ENCODE measurements at regions not wholly inside any gene's neighbourhood (a gene's known extent, or its start where the extent isn't known, plus 50 kb on each side); places are given as distances from the start of the nearest gene placed in this dataset.

DNA sequence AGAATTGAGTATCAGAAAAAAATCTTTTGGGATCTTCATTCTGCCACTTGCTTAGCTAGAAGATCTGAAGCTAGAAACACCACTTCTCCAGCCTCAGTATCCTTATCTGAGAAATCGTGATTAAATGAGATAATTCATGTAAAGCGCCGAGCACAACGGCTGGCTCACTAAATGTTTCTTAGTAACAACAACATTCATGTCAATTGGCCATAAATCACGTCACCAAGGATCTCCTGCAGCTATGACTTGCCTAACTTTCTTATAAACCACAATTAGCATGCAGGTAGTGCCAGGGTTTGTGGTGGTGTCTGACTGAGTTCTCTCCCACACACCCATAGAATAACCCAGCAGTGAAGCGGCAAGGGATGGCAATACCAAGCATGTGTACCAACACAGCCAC, 501.3 kb downstream of the EFNB2 start:
- DNase-seq (ENCODE audit: low read depth): no peak
- TF ChIP-seq, protein P1, sequence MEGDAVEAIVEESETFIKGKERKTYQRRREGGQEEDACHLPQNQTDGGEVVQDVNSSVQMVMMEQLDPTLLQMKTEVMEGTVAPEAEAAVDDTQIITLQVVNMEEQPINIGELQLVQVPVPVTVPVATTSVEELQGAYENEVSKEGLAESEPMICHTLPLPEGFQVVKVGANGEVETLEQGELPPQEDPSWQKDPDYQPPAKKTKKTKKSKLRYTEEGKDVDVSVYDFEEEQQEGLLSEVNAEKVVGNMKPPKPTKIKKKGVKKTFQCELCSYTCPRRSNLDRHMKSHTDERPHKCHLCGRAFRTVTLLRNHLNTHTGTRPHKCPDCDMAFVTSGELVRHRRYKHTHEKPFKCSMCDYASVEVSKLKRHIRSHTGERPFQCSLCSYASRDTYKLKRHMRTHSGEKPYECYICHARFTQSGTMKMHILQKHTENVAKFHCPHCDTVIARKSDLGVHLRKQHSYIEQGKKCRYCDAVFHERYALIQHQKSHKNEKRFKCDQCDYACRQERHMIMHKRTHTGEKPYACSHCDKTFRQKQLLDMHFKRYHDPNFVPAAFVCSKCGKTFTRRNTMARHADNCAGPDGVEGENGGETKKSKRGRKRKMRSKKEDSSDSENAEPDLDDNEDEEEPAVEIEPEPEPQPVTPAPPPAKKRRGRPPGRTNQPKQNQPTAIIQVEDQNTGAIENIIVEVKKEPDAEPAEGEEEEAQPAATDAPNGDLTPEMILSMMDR (IDR thresholded peaks at IDR 0.05; ENCODE audit: low read depth, low read length): no peak
- TF ChIP-seq POLR2A (IDR thresholded peaks at IDR 0.05; ENCODE audit: extremely low read depth, insufficient read length) (no peak), MYC (IDR thresholded peaks at IDR 0.05; ENCODE audit: low read depth, low read length) (no peak)
- TF ChIP-seq, protein P2, sequence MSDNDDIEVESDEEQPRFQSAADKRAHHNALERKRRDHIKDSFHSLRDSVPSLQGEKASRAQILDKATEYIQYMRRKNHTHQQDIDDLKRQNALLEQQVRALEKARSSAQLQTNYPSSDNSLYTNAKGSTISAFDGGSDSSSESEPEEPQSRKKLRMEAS (IDR thresholded peaks at IDR 0.05; ENCODE audit: low read depth, low read length): no peak
- H3K4me3 ChIP-seq (ENCODE audit: low read depth, low read length): no peak overlapping the region

DNA sequence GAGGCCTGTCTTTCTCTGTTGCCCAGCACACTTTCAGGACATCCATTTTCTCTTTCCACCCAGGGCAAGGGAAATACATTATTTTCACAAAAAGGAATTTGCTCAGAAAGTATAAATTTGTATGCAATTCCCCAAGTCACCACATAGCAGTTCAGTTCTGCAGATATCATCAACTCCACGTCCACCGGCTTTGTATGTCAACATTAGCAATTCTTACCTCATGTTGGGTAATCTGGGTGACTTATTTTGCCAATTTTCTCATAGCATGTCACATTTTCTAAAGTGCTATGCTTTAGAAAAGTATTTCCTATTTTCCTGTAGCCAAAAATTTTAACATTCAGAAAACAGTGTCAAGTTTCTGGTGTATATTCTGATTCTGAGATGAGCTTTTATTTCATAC, 501.8 kb downstream of the EFNB2 start:
- TF ChIP-seq, protein P2 (IDR thresholded peaks at IDR 0.05; ENCODE audit: low read depth, low read length): no peak
- TF ChIP-seq, protein P1 (IDR thresholded peaks at IDR 0.05; ENCODE audit: low read depth, low read length): no peak
- TF ChIP-seq MYC (IDR thresholded peaks at IDR 0.05; ENCODE audit: low read depth, low read length) (no peak), POLR2A (IDR thresholded peaks at IDR 0.05; ENCODE audit: extremely low read depth, insufficient read length) (no peak)
- no peak overlapping the region for H3K4me3 ChIP-seq (ENCODE audit: low read depth, low read length)
- DNase-seq (ENCODE audit: low read depth): peak; percentile 27

DNA sequence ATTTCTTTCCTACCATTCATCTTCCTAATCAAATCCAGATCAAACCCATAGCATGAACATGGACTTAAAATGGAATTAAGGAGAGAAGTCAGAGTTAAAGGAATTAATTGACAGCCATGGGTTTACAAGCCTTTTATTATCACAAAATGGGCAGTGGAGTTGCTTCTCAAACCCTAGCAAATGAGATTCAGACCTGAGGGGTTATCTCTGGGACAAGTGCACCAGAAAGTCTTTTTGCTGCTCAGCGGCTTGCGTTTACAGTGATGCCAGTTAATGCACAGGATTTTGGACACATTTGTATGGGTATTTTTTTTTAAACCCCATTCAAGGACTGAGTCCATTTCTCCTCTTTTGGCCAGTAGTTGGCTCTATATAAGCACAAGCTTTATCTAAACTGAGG, 503.0 kb downstream of the EFNB2 start:
- H3K4me3 ChIP-seq (ENCODE audit: low read depth, low read length): no peak overlapping the region
- no peak for DNase-seq (ENCODE audit: low read depth)
- TF ChIP-seq, protein P2 (IDR thresholded peaks at IDR 0.05; ENCODE audit: low read depth, low read length): no peak
- TF ChIP-seq MYC (IDR thresholded peaks at IDR 0.05; ENCODE audit: low read depth, low read length) (no peak), POLR2A (IDR thresholded peaks at IDR 0.05; ENCODE audit: extremely low read depth, insufficient read length) (no peak)
- TF ChIP-seq, protein P1 (IDR thresholded peaks at IDR 0.05; ENCODE audit: low read depth, low read length): no peak

DNA sequence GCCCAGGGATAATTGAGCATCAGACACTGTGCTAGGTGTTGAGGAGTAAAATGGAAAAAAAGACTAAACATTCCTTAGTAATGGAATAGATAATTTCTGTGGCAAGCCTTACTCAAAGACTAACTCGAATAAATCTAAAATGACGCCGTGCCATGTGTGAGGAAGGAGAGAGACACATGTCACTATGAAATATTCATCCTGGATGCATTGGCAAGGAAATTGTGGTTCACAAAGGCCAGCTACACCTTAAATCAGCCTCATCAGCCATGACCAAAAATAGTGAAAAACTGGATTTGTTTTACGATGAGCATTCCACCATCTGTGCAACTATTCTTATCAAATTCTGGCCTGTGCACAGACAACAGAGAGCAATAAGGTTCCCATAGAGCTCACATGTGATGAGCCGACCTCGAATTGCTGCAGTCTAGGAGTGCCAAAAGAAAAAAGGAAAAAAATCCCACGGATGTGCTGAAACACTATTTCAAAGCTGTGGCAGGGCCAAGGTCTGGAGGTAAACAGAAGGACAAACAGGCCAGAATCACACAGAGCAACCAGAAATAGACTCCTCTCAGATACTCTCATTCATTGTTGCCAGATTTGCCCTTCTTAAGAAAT, 505.7 kb downstream of the EFNB2 start:
- DNase-seq (ENCODE audit: low read depth): no peak
- TF ChIP-seq, protein P1 (IDR thresholded peaks at IDR 0.05; ENCODE audit: low read depth, low read length): no peak
- no peak overlapping the region for H3K4me3 ChIP-seq (ENCODE audit: low read depth, low read length)

DNA sequence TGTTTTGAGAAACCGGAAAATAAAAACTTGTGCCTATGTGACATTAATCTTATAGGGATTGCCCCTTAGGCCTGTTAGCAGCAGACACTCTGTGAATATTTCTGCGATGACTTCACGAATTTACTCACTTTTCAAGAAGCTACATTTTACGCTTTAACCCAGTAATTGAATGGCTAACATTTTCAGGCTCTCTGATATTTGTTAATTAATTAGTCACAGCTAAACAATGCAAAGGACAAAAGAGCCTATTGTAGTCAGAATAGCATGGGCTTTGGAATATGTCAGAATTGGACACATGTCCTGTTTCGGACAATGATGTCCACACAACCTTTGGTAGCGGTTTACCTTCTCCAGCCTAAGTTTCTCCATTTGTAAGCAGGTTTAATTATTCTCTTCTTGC, 506.6 kb downstream of the EFNB2 start:
- TF ChIP-seq, protein P1 (IDR thresholded peaks at IDR 0.05; ENCODE audit: low read depth, low read length): no peak
- TF ChIP-seq, protein P2 (IDR thresholded peaks at IDR 0.05; ENCODE audit: low read depth, low read length): no peak
- no peak for TF ChIP-seq POLR2A (IDR thresholded peaks at IDR 0.05; ENCODE audit: extremely low read depth, insufficient read length)
- TF ChIP-seq MYC (IDR thresholded peaks at IDR 0.05; ENCODE audit: low read depth, low read length): no peak
- no peak overlapping the region for H3K4me3 ChIP-seq (ENCODE audit: low read depth, low read length)
- DNase-seq (ENCODE audit: low read depth): no peak

DNA sequence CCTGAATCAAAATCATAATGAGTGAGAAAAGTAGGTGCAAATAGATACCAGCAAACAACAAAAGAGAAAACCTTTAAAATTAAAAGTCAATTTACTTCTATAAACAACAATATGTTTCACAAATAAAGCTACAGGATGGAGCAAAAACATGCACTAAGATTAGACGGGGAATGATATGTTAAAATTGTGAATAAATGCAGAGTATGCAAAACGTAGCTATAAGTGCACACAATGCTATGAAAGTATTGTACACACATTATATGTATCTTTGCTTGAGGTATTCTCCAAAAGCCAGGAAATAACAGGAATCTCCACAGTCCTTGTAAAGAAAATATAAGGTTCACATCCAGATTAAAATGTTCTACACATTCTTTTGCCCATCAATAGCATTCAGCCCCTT, 523.9 kb downstream of the EFNB2 start:
- TF ChIP-seq POLR2A (IDR thresholded peaks at IDR 0.05; ENCODE audit: extremely low read depth, insufficient read length): no peak
- no peak for DNase-seq (ENCODE audit: low read depth)
- H3K4me3 ChIP-seq (ENCODE audit: low read depth, low read length): no peak overlapping the region

Data from NB4 (cell line).